ENCODE measurements at regions not wholly inside any gene's neighbourhood (a gene's known extent, or its start where the extent isn't known, plus 50 kb on each side); places are given as distances from the start of the nearest gene placed in this dataset.

- no peaks in the 10 kb centered on the region for H3K9me1 ChIP-seq (ENCODE audit: control insufficient read depth, extremely low read depth, insufficient read depth, low read length)
- no peak overlapping the region for H3K9ac ChIP-seq (ENCODE audit: control insufficient read depth, extremely low read depth, insufficient read depth, low read length)
- TF ChIP-seq EZH2 (IDR thresholded peaks at IDR 0.05; ENCODE audit: low read length) (no peak), CTCF (optimal IDR thresholded peaks at IDR 0.05 in 1 of 3, IDR thresholded peaks at IDR 0.05 in 1 of 3, conservative IDR thresholded peaks at IDR 0.05 in 1 of 3; ENCODE audit: extremely low read depth in 1 of 3, insufficient read depth in 2 of 3, low read length in 3 of 3) (no peak)
- no peaks in the 10 kb centered on the region for H4K20me1 ChIP-seq (ENCODE audit: control insufficient read depth, extremely low read depth, insufficient read depth, low read length)
- peaks cover 3% of the 10 kb centered on the region for H3K9me3 ChIP-seq (ENCODE audit: control insufficient read depth, low read depth, low read length)
- H3K27ac ChIP-seq (ENCODE audit: control insufficient read depth, insufficient read depth, low read length), result no peak overlapping the region
- no peaks in the 10 kb centered on the region for H3K4me1 ChIP-seq (ENCODE audit: control insufficient read depth, extremely low read depth, insufficient read depth, low read length)
- H3K4me3 ChIP-seq (ENCODE audit: control insufficient read depth in 2 of 3, extremely low read depth in 1 of 3, insufficient read depth in 2 of 3, low read depth in 1 of 3, low read length in 3 of 3), result no peak overlapping the region
- dilution Hi-C loops (cut with MboI; ENCODE audit: extremely low pct_ligation_motif_present, low sequenced_read_pairs), result no loop called here
- no peaks in the 10 kb centered on the region for H3K79me2 ChIP-seq (ENCODE audit: control insufficient read depth, insufficient read depth, low read length)
- H2AFZ ChIP-seq (ENCODE audit: control insufficient read depth, low read length), result no peak overlapping the region
- DNase-seq (ENCODE audit: low read depth, low spot score) (no peak), FAIRE-seq (no peak)
- no peak overlapping the region for H3K4me2 ChIP-seq (ENCODE audit: control insufficient read depth, extremely low read depth, insufficient read depth, low read depth, low read length)
- no peaks in the 10 kb centered on the region for H3K27me3 ChIP-seq (ENCODE audit: control insufficient read depth, extremely low read depth, insufficient read depth, low read length)
- no peaks in the 10 kb centered on the region for H3K36me3 ChIP-seq (ENCODE audit: control insufficient read depth in 2 of 2, extremely low read depth in 1 of 2, insufficient read depth in 2 of 2, low read length in 2 of 2)
These were observed 1343.8 kb upstream of the LRRTM1 start for GRCh38 chr2:81648370-81648769.

GRCh38 chr2:81647715-81648230, 1343.2 kb upstream of the LRRTM1 start:
- Histone ChIP-seq H3K79me2 (ENCODE audit: control insufficient read depth, insufficient read depth, low read length) (no peaks in the 10 kb centered on the region), H3K4me2 (ENCODE audit: control insufficient read depth, extremely low read depth, insufficient read depth, low read depth, low read length) (no peak overlapping the region), H3K36me3 (ENCODE audit: control insufficient read depth in 2 of 2, extremely low read depth in 1 of 2, insufficient read depth in 2 of 2, low read length in 2 of 2) (no peaks in the 10 kb centered on the region), H3K27me3 (ENCODE audit: control insufficient read depth, extremely low read depth, insufficient read depth, low read length) (no peaks in the 10 kb centered on the region), H3K9me1 (ENCODE audit: control insufficient read depth, extremely low read depth, insufficient read depth, low read length) (no peaks in the 10 kb centered on the region), H4K20me1 (ENCODE audit: control insufficient read depth, extremely low read depth, insufficient read depth, low read length) (no peaks in the 10 kb centered on the region), H3K4me1 (ENCODE audit: control insufficient read depth, extremely low read depth, insufficient read depth, low read length) (no peaks in the 10 kb centered on the region), H2AFZ (ENCODE audit: control insufficient read depth, low read length) (no peak overlapping the region), H3K4me3 (ENCODE audit: control insufficient read depth in 2 of 3, extremely low read depth in 1 of 3, insufficient read depth in 2 of 3, low read depth in 1 of 3, low read length in 3 of 3) (no peak overlapping the region), H3K9me3 (ENCODE audit: control insufficient read depth, low read depth, low read length) (peaks cover 3% of the 10 kb centered on the region), H3K9ac (ENCODE audit: control insufficient read depth, extremely low read depth, insufficient read depth, low read length) (no peak overlapping the region), H3K27ac (ENCODE audit: control insufficient read depth, insufficient read depth, low read length) (no peak overlapping the region)
- no peak for FAIRE-seq
- TF ChIP-seq EZH2 (IDR thresholded peaks at IDR 0.05; ENCODE audit: low read length), result no peak
- TF ChIP-seq CTCF (optimal IDR thresholded peaks at IDR 0.05 in 1 of 3, IDR thresholded peaks at IDR 0.05 in 1 of 3, conservative IDR thresholded peaks at IDR 0.05 in 1 of 3; ENCODE audit: extremely low read depth in 1 of 3, insufficient read depth in 2 of 3, low read length in 3 of 3), result no peak
- no peak for DNase-seq (ENCODE audit: low read depth, low spot score)
- dilution Hi-C loops (cut with MboI; ENCODE audit: extremely low pct_ligation_motif_present, low sequenced_read_pairs), result no loop called here
